H1 (cell line): ENCODE measurements at regions not wholly inside any gene's neighbourhood (a gene's known extent, or its start where the extent isn't known, plus 50 kb on each side); places are given as distances from the start of the nearest gene placed in this dataset.

Experiments used
- BRCA1 ChIP-seq: IDR thresholded peaks from 2 replicates; pipeline ENCODE4 v1.6.1; 2012; ENCODE audit warnings: low read depth, low read length, improper control_type of control experiment
- CBX8 ChIP-seq: fragments of 300-800, 300-1000 bp; sonication (generic); IDR thresholded peaks from 2 replicates; pipeline ENCODE4 v1.7.1; 2016; ENCODE audit warnings: low read depth, low read length, borderline replicate concordance
- EGR1 ChIP-seq: IDR thresholded peaks from 2 replicates; pipeline ENCODE4 v1.6.1; 2011; ENCODE audit warnings: low read depth, low read length, borderline replicate concordance
- FOSL1 ChIP-seq: IDR thresholded peaks from 2 replicates; pipeline ENCODE4 v1.6.1; 2011; ENCODE audit warnings: mild to moderate bottlenecking, low read depth, low read length, moderate library complexity; ENCODE audit not compliant: insufficient read depth
- GABPA ChIP-seq: IDR thresholded peaks from 2 replicates; pipeline ENCODE4 v1.6.1; 2011; ENCODE audit warnings: mild to moderate bottlenecking, low read length, moderate library complexity, borderline replicate concordance; ENCODE audit not compliant: insufficient read depth
- JUN ChIP-seq: IDR thresholded peaks from 2 replicates; pipeline ENCODE4 v1.6.1; 2011; ENCODE audit warnings: low read depth, mild to moderate bottlenecking, improper control_type of control experiment, low read length
- POLR2A ChIP-seq, 2 experiments: IDR thresholded peaks; 1 replicate in 1 of 2; 2 replicates in 1 of 2; pipeline ENCODE4 v1.6.1; 2011; ENCODE audit warnings: low read depth in 2 of 2, low read length in 2 of 2, mild to moderate bottlenecking in 2 of 2; ENCODE audit errors: control extremely low read depth in 1 of 2
- RAD21 ChIP-seq, 2 experiments: IDR thresholded peaks in 1 of 2; conservative IDR thresholded peaks in 1 of 2; 2 replicates each; pipeline ENCODE4 v1.6.1; 2011; ENCODE audit warnings: low read depth in 2 of 2, low read length in 2 of 2, improper control_type of control experiment in 1 of 2, inconsistent platforms in 1 of 2, mild to moderate bottlenecking in 1 of 2, moderate library complexity in 1 of 2
- RXRA ChIP-seq: IDR thresholded peaks from 2 replicates; pipeline ENCODE4 v1.6.1; 2011; ENCODE audit warnings: low read depth, mild to moderate bottlenecking, low read length, moderate library complexity; ENCODE audit not compliant: insufficient read depth
- SRF ChIP-seq: IDR thresholded peaks from 2 replicates; pipeline ENCODE4 v1.6.1; 2011; ENCODE audit warnings: mild to moderate bottlenecking, low read depth, low read length, moderate library complexity
- TAF1 ChIP-seq: IDR thresholded peaks from 2 replicates; pipeline ENCODE4 v1.6.1; 2011; ENCODE audit warnings: mild to moderate bottlenecking, low read depth, low read length
- TF ChIP-seq, protein P1 (sequence below), 3 experiments: IDR thresholded peaks; 1 replicate in 2 of 3; 2 replicates in 1 of 3; pipeline versions ENCODE4 v1.5.1 to v1.6.1; 2011; ENCODE audit warnings: low read length in 3 of 3, mild to moderate bottlenecking in 3 of 3, inconsistent platforms in 2 of 3, low read depth in 1 of 3, moderate library complexity in 1 of 3; ENCODE audit not compliant: insufficient read depth in 1 of 3; ENCODE audit errors: control extremely low read depth in 1 of 3

DNA sequence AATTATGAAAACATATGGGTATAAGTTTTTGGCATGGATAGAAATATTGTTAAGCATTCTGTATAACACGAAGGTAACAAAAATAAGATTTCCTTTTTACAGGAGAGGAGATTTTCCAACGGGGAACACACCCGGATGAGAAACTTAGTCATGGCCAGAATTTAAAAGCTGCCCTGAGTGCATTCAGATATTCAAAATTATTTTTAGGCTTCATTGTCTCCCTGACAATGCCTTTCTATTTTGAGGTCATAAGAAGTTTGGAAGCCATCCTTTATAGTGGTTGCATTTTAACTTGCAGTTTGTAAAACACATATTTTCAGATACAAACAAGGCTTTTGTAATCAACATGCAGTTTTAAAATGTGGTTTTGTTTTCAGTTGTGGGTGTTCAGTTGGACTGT, 357.5 kb upstream of the FAM47C start:
- TF ChIP-seq RAD21 (IDR thresholded peaks at IDR 0.05 in 1 of 2, conservative IDR thresholded peaks at IDR 0.05 in 1 of 2; ENCODE audit: low read depth in 2 of 2, low read length in 2 of 2), result no peak
- TF ChIP-seq SRF, result no peak
- no peak for TF ChIP-seq EGR1
- no peak for TF ChIP-seq POLR2A (IDR thresholded peaks at IDR 0.05; ENCODE audit: control extremely low read depth in 1 of 2, low read depth in 2 of 2, low read length in 2 of 2)
- no peak for TF ChIP-seq GABPA
- no peak for TF ChIP-seq FOSL1
- TF ChIP-seq, protein P1, sequence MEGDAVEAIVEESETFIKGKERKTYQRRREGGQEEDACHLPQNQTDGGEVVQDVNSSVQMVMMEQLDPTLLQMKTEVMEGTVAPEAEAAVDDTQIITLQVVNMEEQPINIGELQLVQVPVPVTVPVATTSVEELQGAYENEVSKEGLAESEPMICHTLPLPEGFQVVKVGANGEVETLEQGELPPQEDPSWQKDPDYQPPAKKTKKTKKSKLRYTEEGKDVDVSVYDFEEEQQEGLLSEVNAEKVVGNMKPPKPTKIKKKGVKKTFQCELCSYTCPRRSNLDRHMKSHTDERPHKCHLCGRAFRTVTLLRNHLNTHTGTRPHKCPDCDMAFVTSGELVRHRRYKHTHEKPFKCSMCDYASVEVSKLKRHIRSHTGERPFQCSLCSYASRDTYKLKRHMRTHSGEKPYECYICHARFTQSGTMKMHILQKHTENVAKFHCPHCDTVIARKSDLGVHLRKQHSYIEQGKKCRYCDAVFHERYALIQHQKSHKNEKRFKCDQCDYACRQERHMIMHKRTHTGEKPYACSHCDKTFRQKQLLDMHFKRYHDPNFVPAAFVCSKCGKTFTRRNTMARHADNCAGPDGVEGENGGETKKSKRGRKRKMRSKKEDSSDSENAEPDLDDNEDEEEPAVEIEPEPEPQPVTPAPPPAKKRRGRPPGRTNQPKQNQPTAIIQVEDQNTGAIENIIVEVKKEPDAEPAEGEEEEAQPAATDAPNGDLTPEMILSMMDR (IDR thresholded peaks at IDR 0.05; ENCODE audit: control extremely low read depth in 1 of 3, insufficient read depth in 1 of 3, low read depth in 1 of 3, low read length in 3 of 3), result no peak
- TF ChIP-seq CBX8, result no peak
- TF ChIP-seq RXRA, result no peak
- TF ChIP-seq BRCA1, result no peak
- no peak for TF ChIP-seq JUN
- no peak for TF ChIP-seq TAF1
